COLO668 (cell line): ENCODE measurements at regions not wholly inside any gene's neighbourhood (a gene's known extent, or its start where the extent isn't known, plus 50 kb on each side); places are given as distances from the start of the nearest gene placed in this dataset.
"Not testable (repeated sequence)": the region's sequence is repeated elsewhere in the genome, so short reads cannot be mapped to it uniquely, and the experiment has no call there.

Experiments
- DNase-seq: peaks from one replicate; lab custom pipeline; 2025; ENCODE audit not compliant: unreplicated experiment; lab: John Stamatoyannopoulos, UW

DNA sequence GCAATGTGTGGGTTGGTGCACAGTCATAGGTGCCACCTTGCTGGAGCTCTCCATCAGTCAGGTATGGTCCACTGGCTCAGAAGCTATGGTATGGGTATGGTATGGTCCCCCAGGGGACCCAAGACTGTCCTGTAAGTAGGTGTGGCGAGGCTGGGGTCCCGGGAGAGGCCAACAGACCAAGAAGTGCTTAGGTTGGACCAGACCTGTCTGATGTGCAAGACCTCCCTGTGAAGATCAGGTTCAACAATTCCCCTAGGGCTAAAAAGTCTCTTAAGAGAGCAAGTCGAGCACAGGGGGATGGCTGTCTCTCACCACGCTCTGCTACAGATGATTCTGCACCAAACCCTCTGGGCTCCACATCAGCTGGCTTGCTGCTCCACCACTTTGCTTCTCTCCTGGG, 1145.0 kb downstream of the RPA4 start:
- DNase-seq = no peak

- no peak for DNase-seq
These were observed 1146.2 kb downstream of the RPA4 start for GRCh38 chrX:98029861-98030260.

DNA sequence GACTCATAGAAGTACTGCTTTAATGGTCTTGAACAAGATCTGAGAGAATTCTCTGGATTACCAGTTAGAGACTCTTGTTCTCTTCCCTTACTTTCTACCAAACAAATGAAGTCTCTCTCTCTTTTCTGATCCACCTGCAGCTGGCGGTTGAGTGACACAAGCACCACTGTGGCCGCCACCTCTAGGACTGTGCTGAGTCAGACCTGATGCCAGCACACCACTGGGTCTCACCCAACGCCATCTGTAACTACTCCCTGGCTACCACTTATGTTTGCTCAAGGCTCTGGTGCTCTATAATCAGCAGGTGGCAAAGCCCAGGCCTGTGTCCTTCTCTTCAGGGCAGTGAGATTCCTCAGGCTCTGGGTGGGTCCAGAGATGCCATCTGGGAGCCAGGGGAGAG, 1173.5 kb downstream of the RPA4 start:
- no peak for DNase-seq

GRCh38 chrX:98065151-98065550, 1181.4 kb downstream of the RPA4 start:
- no peak for DNase-seq

- DNase-seq = no peak
These were observed 1183.9 kb downstream of the RPA4 start for GRCh38 chrX:98067611-98068010.

GRCh38 chrX:98068024-98068580, 1184.4 kb downstream of the RPA4 start:
- no peak for DNase-seq

GRCh38 chrX:98071331-98071730, 1187.6 kb downstream of the RPA4 start:
- DNase-seq = no peak

GRCh38 chrX:98077440-98077839, 1193.7 kb downstream of the RPA4 start:
- DNase-seq = no peak

GRCh38 chrX:98111684-98112083, 1228.0 kb downstream of the RPA4 start:
- DNase-seq = no peak

GRCh38 chrX:98114021-98114420, 1230.3 kb downstream of the RPA4 start:
- DNase-seq = no peak

DNA sequence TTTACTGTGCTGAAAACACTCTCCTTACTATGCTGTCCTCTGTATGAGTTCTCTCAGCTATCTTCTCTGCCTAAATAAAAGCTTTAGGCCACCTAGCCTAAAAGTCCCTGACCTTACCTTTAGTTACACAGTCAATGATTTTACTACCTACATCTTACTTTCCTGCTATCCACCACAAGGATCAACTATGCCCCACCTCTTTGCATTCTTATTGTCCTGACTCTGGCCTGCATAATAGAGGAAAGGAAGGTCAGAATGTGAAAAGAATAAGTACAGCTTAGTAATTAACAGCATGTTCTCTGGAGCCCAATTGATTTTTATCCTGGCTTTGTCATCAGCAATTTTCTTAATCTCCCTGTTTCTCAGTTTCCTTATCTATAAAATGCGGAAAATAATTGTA, 1257.8 kb downstream of the RPA4 start:
- no peak for DNase-seq

GRCh38 chrX:98191003-98191402, 1307.3 kb downstream of the RPA4 start:
- DNase-seq = no peak

GRCh38 chrX:98194036-98194435, 1310.3 kb downstream of the RPA4 start:
- DNase-seq = no peak

DNA sequence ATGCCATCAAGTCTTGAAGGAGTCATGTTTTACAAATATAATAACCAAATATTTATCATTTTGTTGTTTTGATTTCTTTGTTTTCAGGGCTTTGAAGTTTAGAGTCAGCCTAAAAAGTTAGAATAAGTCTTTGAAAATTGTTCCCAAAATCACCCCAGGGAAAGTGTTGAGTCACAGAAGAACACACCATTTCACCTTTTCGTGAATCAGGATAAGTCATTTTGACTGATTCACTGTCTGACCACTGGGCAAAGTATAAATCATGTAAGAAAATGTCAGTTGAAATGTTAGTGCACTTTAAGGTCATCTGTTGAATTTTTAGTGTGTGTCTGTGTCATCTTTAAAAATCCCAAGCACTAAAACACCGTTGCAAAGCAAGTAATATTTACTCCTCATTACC, 1320.1 kb downstream of the RPA4 start:
- DNase-seq = no peak

- no peak for DNase-seq
These were observed 1324.2 kb downstream of the RPA4 start for GRCh38 chrX:98207947-98208346.

GRCh38 chrX:98231003-98231402, 1347.3 kb downstream of the RPA4 start:
- DNase-seq = no peak

DNA sequence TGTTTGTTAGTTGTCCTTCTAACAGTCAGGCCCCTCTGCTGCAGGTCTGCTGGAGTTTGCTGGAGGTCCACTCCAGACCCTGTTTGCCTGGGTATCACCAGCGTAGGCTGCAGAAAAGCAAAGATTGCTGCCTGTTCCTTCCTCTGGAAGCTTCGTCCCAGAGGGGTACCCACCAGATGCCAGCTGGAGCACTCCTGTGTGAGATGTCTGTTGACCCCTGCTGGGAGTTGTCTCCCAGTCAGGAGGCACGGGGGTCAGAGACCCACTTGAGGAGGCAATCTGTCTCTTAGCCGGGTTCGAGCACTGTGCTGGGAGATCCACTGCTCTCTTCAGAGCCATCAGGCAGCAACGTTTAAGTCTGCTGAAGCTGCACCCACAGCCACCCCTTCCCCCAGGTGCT, 1356.4 kb downstream of the RPA4 start:
- DNase-seq = not testable (repeated sequence)

- no peak for DNase-seq
These were observed 1379.4 kb downstream of the RPA4 start for GRCh38 chrX:98263135-98263534.

DNA sequence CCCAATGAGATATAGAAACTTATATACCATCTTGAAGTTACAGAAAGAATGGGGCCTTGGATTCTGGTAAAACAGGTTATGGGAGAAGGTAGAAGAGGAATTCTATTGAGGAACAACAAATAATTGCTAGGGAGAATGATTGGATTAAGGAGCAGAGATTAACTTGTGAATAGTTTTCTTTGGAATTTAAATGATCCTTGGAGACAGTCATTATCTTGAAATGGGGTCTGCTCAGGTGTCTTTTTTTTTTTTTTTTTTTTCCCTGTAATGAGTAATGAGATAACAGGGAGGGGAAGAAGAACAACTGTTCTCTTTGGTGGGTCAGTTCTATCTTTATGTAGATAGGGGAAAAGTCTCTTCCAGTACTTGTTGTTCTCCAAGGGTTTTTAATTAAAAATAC, 1406.0 kb downstream of the RPA4 start:
- no peak for DNase-seq

DNA sequence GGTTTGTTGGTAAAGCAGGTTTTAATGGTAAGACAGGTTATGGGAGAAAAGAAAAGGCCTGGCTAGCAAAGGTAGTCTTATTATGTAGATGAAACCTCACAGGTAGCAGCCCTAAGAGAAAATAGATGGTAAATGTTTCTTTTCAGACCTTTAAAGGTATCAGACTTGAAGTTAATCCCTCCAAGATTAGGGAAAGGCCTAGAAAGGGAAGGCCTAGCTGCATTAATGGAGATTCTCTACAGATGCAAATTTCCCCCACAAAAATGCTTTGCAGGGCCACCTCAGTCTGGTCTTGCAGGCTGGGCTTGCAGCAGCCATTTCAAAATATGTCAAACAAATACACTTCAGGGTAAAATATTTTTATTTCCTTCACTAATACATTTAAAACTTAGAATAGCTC, 1410.6 kb downstream of the RPA4 start:
- no peak for DNase-seq

- DNase-seq = no peak
These were observed 1412.4 kb downstream of the RPA4 start for GRCh38 chrX:98296129-98296528.

DNA sequence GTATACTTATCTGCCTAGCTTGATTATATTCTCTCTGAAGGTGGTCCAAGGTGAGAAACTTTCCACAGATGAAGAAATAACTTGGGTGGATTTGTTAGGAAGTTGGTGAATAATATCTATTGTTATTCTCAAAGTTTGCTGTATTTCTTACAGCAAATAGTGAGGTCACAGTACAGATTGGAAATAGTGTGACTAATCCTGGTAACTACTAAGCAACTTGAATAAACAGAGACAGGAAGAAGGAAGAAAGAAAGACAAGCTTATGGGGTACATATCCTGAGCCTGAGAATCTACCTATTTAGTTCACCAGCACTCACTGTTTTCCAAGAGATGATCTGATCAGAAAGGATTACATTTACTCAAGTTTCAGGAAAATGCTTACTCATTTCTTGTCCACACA, 1416.1 kb downstream of the RPA4 start:
- no peak for DNase-seq

GRCh38 chrX:98300536-98300935, 1416.8 kb downstream of the RPA4 start:
- DNase-seq = not testable (repeated sequence)

- DNase-seq = no peak
These were observed 1447.7 kb downstream of the RPA4 start for GRCh38 chrX:98331407-98331806.
